ENCODE measurements at regions not wholly inside any gene's neighbourhood (a gene's known extent, or its start where the extent isn't known, plus 50 kb on each side); places are given as distances from the start of the nearest gene placed in this dataset.

DNA sequence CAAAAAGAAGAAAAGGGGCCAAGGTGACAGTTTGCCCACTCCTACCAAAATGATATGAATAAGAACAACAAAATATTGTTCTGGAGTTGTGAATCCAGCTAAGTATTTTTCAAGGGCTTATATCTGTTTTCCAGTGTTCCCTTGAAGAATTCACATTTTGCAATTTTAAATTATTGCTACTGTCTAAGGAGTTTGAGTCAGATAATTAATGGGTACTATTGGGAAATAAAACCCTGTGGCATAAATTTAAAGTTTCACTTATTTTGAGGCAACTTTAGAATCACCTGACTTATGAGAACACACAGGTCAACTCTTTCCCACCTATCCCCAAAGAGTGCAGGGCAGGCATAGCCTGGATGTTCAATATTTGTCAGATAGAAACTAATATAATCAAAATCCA lies 188.0 kb upstream of the GHR start:
- TF ChIP-seq, protein P1, sequence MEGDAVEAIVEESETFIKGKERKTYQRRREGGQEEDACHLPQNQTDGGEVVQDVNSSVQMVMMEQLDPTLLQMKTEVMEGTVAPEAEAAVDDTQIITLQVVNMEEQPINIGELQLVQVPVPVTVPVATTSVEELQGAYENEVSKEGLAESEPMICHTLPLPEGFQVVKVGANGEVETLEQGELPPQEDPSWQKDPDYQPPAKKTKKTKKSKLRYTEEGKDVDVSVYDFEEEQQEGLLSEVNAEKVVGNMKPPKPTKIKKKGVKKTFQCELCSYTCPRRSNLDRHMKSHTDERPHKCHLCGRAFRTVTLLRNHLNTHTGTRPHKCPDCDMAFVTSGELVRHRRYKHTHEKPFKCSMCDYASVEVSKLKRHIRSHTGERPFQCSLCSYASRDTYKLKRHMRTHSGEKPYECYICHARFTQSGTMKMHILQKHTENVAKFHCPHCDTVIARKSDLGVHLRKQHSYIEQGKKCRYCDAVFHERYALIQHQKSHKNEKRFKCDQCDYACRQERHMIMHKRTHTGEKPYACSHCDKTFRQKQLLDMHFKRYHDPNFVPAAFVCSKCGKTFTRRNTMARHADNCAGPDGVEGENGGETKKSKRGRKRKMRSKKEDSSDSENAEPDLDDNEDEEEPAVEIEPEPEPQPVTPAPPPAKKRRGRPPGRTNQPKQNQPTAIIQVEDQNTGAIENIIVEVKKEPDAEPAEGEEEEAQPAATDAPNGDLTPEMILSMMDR (conservative IDR thresholded peaks at IDR 0.05 in 1 of 2, IDR thresholded peaks at IDR 0.05 in 1 of 2; ENCODE audit: low read depth in 1 of 2, low read length in 2 of 2) = no peak
- no peak for TF ChIP-seq EZH2 (IDR thresholded peaks at IDR 0.05; ENCODE audit: low read length, missing control alignments)

Measured in fibroblast of lung (primary cell).